OCI-LY7 (cell line): ENCODE measurements at regions not wholly inside any gene's neighbourhood (a gene's known extent, or its start where the extent isn't known, plus 50 kb on each side); places are given as distances from the start of the nearest gene placed in this dataset.

Source experiments
- BruUV-seq: library from RNA; stranded (reverse); fragments of 400-500 nt; replicated peaks from 2 replicates; lab custom pipeline; 2021; lab: Mats Ljungman, UMichigan
- CTCF ChIA-PET: fragments of 300-600 bp; sonication (Branson Sonifier 250); formaldehyde crosslinking; loops from one replicate; lab custom pipeline; 2022; ENCODE audit warnings: antibody characterized with exemption; ENCODE audit not compliant: unreplicated experiment; lab: Charles Lee
- POLR2A ChIA-PET: fragments of 300-600 bp; sonication (Branson Sonifier 250); formaldehyde crosslinking; loops from one replicate; lab custom pipeline; 2022; ENCODE audit warnings: antibody characterized with exemption; lab: Charles Lee
- DNase-seq: peaks from one replicate; pipeline ENCODE4 v3.0.0-alpha.2; 2015; ENCODE audit warnings: low spot score
- H2AFZ ChIP-seq: fragments of 200-600 bp; sonication (generic), shearing (Covaris generic); 2 replicates; pipeline ENCODE4 v1.6.1; 2014; ENCODE audit warnings: mild to moderate bottlenecking, antibody characterized with exemption, low read length, moderate library complexity
- H3K27ac ChIP-seq: fragments of 200-600 bp; sonication (generic); 2 replicates; pipeline ENCODE4 v1.5.1; 2014; ENCODE audit warnings: mixed run types, low read depth, mild to moderate bottlenecking, moderate library complexity, low read length, inconsistent platforms; ENCODE audit not compliant: poor library complexity, severe bottlenecking
- H3K36me3 ChIP-seq: fragments of 200-600 bp; sonication (generic); 2 replicates; pipeline ENCODE4 v1.6.1; 2014; ENCODE audit warnings: mild to moderate bottlenecking, antibody characterized with exemption, low read length, moderate library complexity, mixed read lengths; ENCODE audit not compliant: insufficient read depth
- H3K4me1 ChIP-seq: fragments of 200-600 bp; sonication (generic); 2 replicates; pipeline ENCODE4 v1.5.1; 2014; ENCODE audit warnings: mild to moderate bottlenecking, low read length; ENCODE audit not compliant: insufficient read depth, poor library complexity, severe bottlenecking
- H3K4me2 ChIP-seq: fragments of 200-600 bp; sonication (generic); 2 replicates; pipeline ENCODE4 v1.6.1; 2014; ENCODE audit warnings: mild to moderate bottlenecking, low read length
- H3K4me3 ChIP-seq: fragments of 200-600 bp; sonication (generic); 2 replicates; pipeline ENCODE4 v1.5.1; 2014; ENCODE audit warnings: mild to moderate bottlenecking, low read depth, low read length; ENCODE audit not compliant: poor library complexity, severe bottlenecking
- H3K79me2 ChIP-seq: fragments of 200-600 bp; sonication (generic); 2 replicates; pipeline ENCODE4 v1.6.1; 2016; ENCODE audit warnings: low read depth, mild to moderate bottlenecking, low read length, moderate library complexity, mixed read lengths; ENCODE audit not compliant: insufficient read depth
- H3K9me2 ChIP-seq: fragments of 200-600 bp; sonication (generic); 2 replicates; pipeline ENCODE4 v1.6.1; 2016; ENCODE audit warnings: mild to moderate bottlenecking, low read length, mixed read lengths; ENCODE audit not compliant: insufficient read depth
- H3K9me3 ChIP-seq: fragments of 200-600 bp; sonication (generic); 2 replicates; pipeline ENCODE4 v1.6.1; 2014; ENCODE audit warnings: mild to moderate bottlenecking, mixed run types, low read length, mixed read lengths
- H4K20me1 ChIP-seq: fragments of 200-600 bp; sonication (generic); 2 replicates; pipeline ENCODE4 v1.6.1; 2014; ENCODE audit warnings: mild to moderate bottlenecking, antibody characterized with exemption, low read length, moderate library complexity, mixed read lengths; ENCODE audit not compliant: insufficient read depth
- CTCF ChIP-seq: fragments of 200-600 bp; sonication (generic); conservative IDR thresholded peaks from 2 replicates; pipeline ENCODE4 v1.5.1; 2014; ENCODE audit warnings: mild to moderate bottlenecking, antibody characterized with exemption, low read length, moderate library complexity, mixed read lengths
- EZH2phosphoT487 ChIP-seq: fragments of 200-600 bp; sonication (generic); IDR thresholded peaks from 2 replicates; pipeline ENCODE4 v1.6.1; 2018; ENCODE audit warnings: low read depth, borderline replicate concordance, mild to moderate bottlenecking, mixed run types, antibody characterized with exemption, low read length, moderate library complexity, mixed read lengths
- intact Hi-C: fragments of 100-400 bp; cut with micrococcal nuclease; formaldehyde crosslinking; loops from one replicate; pipeline ENCODE4 v1.10.0; 2022; ENCODE audit not compliant: unreplicated experiment

GRCh38 chr2:23069156-23069555 is 315.8 kb upstream of the KLHL29 start:
- BruUV-seq = no TSS peak
- Histone ChIP-seq H3K4me3 (no peak overlapping the region), H3K79me2 (no peaks in the 10 kb centered on the region), H4K20me1 (no peaks in the 10 kb centered on the region), H3K36me3 (no peaks in the 10 kb centered on the region), H3K27ac (no peak overlapping the region), H3K4me1 (no peaks in the 10 kb centered on the region), H3K4me2 (no peak overlapping the region), H2AFZ (no peak overlapping the region), H3K9me3 (no peaks in the 10 kb centered on the region), H3K9me2 (no peaks in the 10 kb centered on the region; the same call in 1 of the 2 replicates)
- intact Hi-C loops = no loop called here
- POLR2A ChIA-PET = no interaction called here
- no peak for DNase-seq
- CTCF ChIA-PET = no interaction called here
- TF ChIP-seq CTCF (no peak), EZH2phosphoT487 (no peak)

DNA sequence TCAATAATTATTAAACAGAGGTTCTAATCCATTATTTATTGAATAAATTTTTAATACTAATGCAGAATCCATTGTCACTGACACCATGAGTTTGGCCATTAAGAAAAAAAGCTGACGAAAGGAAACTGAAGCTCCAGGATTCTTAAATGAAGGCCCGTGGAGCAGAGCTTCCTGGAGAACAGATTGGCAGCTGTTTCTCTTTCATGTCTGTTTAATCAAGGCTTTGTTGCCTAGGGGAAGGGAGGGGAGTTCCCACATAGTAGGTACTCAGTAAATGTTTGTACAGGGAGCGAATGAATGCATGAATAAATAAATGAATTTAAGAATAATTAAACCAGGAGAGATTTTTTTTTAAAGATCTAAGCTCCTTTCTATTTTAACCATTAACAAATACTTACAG is 315.1 kb upstream of the KLHL29 start:
- H3K4me1 ChIP-seq = no peaks in the 10 kb centered on the region
- ChIA-PET POLR2A (interaction anchor here (0.8 kb wide), 1 partner anchor 11 kb away, joined by 3 read pairs; no protein-coding TSS in a partner anchor), CTCF (no interaction called here)
- H2AFZ ChIP-seq = no peak overlapping the region
- no peaks in the 10 kb centered on the region for H3K36me3 ChIP-seq
- H3K9me3 ChIP-seq = no peaks in the 10 kb centered on the region
- TF ChIP-seq EZH2phosphoT487 (no peak), CTCF (no peak)
- BruUV-seq = no TSS peak
- H3K4me2 ChIP-seq = no peak overlapping the region
- no peaks in the 10 kb centered on the region; the same call in 1 of the 2 replicates for H3K9me2 ChIP-seq
- intact Hi-C loops = no loop called here
- no peak for DNase-seq
- H4K20me1 ChIP-seq = no peaks in the 10 kb centered on the region
- H3K27ac ChIP-seq = no peak overlapping the region
- H3K4me3 ChIP-seq = no peak overlapping the region
- no peaks in the 10 kb centered on the region for H3K79me2 ChIP-seq

DNA sequence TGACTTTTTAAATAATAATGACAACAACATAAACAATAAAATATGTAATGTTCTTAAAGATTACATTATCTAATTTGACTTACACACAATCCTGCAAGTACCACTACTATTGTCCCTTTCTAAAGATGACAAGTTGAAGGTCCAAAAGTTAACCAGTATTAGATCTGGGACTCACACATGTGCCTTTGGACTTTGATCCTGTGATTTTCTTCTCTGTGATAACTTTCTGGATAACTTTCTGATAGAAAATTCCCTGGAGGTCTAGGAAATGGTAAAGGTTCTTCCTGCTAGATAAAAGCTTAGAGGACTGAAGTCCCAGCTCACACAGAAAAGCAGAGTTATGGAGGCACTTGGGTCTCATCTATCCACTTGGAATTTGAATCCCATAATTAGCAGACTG is 311.9 kb upstream of the KLHL29 start:
- no peak for DNase-seq
- Histone ChIP-seq H3K4me1 (no peaks in the 10 kb centered on the region), H3K9me3 (no peaks in the 10 kb centered on the region), H3K36me3 (no peaks in the 10 kb centered on the region), H3K4me2 (no peak overlapping the region), H3K79me2 (no peaks in the 10 kb centered on the region), H4K20me1 (no peaks in the 10 kb centered on the region), H3K9me2 (no peaks in the 10 kb centered on the region), H3K27ac (no peak overlapping the region), H3K4me3 (no peak overlapping the region), H2AFZ (no peak overlapping the region)
- BruUV-seq = no TSS peak
- ChIA-PET POLR2A (no interaction called here), CTCF (no interaction called here)
- no peak for TF ChIP-seq EZH2phosphoT487
- no peak for TF ChIP-seq CTCF
- intact Hi-C loops = no loop called here
